Caco-2 (cell line): ENCODE measurements at regions not wholly inside any gene's neighbourhood (a gene's known extent, or its start where the extent isn't known, plus 50 kb on each side); places are given as distances from the start of the nearest gene placed in this dataset.

Source experiments
- BruUV-seq: library from RNA; stranded (reverse); fragments of 400-500 nt; replicated peaks from 2 replicates; lab custom pipeline; 2021; lab: Mats Ljungman, UMichigan
- CTCF ChIA-PET: fragments of 300-600 bp; sonication (Branson Sonifier 250); formaldehyde crosslinking; loops from one replicate; lab custom pipeline; 2022; ENCODE audit warnings: antibody characterized with exemption; lab: Charles Lee
- POLR2A ChIA-PET: fragments of 300-600 bp; sonication (Branson Sonifier 250); formaldehyde crosslinking; loops from one replicate; lab custom pipeline; 2022; ENCODE audit warnings: antibody characterized with exemption; lab: Charles Lee
- DNase-seq, 2 experiments: peaks; one replicate each; pipeline versions ENCODE4 v3.0.0 to v3.0.0-alpha.2; 2020 to 2022
- H3K27me3 ChIP-seq: replicated peaks from 2 replicates; pipeline ENCODE4 v1.6.0; 2011; ENCODE audit warnings: low read length; ENCODE audit not compliant: control insufficient read depth, insufficient read depth
- H3K36me3 ChIP-seq: 2 replicates; pipeline ENCODE4 v1.5.1; 2011; ENCODE audit warnings: low read length; ENCODE audit not compliant: control insufficient read depth, insufficient read depth
- H3K4me1 ChIP-seq: fragments of 250-450 bp; sonication (Bioruptor Pico); 2 replicates; pipeline ENCODE4 v1.5.1; 2020; ENCODE audit warnings: mild to moderate bottlenecking
- H3K4me3 ChIP-seq: 2 replicates; pipeline ENCODE4 v1.5.1; 2011; ENCODE audit warnings: low read depth, mild to moderate bottlenecking, control low read depth, low read length
- H3K9me3 ChIP-seq: fragments of 250-450 bp; sonication (Bioruptor Pico); 2 replicates; pipeline ENCODE4 v1.5.1; 2020; ENCODE audit warnings: mild to moderate bottlenecking, moderate library complexity
- H3K27ac Mint-ChIP-seq: one replicate; pipeline ENCODE4 v1.8.0; 2022; ENCODE audit warnings: mixed read lengths; ENCODE audit not compliant: unreplicated experiment
- H3K27me3 Mint-ChIP-seq: one replicate; pipeline ENCODE4 v1.8.0; 2022; ENCODE audit warnings: mixed read lengths; ENCODE audit not compliant: insufficient read depth, unreplicated experiment
- H3K36me3 Mint-ChIP-seq: one replicate; pipeline ENCODE4 v1.8.0; 2022; ENCODE audit warnings: mild to moderate bottlenecking, mixed read lengths; ENCODE audit not compliant: insufficient read depth, unreplicated experiment
- H3K4me1 Mint-ChIP-seq: one replicate; pipeline ENCODE4 v1.8.0; 2022; ENCODE audit warnings: low read depth, mixed read lengths; ENCODE audit not compliant: unreplicated experiment
- H3K4me3 Mint-ChIP-seq: one replicate; pipeline ENCODE4 v1.8.0; 2022; ENCODE audit warnings: mild to moderate bottlenecking, moderate library complexity, mixed read lengths; ENCODE audit not compliant: unreplicated experiment
- H3K9me3 Mint-ChIP-seq: one replicate; pipeline ENCODE4 v1.8.0; 2022; ENCODE audit warnings: mixed read lengths; ENCODE audit not compliant: unreplicated experiment
- CTCF ChIP-seq, 2 experiments: fragments of 200-600 bp in 1 of 2; IDR thresholded peaks; 1 replicate in 1 of 2; 2 replicates in 1 of 2; pipeline versions ENCODE4 v1.5.1 to v1.8.0; 2011 to 2022; ENCODE audit warnings: antibody characterized with exemption in 1 of 2, control low read depth in 1 of 2, inconsistent platforms in 1 of 2, low read depth in 1 of 2, low read length in 1 of 2, mild to moderate bottlenecking in 1 of 2, moderate library complexity in 1 of 2; ENCODE audit not compliant: insufficient read depth in 1 of 2, severe bottlenecking in 1 of 2, unreplicated experiment in 1 of 2
- intact Hi-C: fragments of 100-400 bp; cut with micrococcal nuclease; formaldehyde crosslinking; loops from one replicate; pipeline ENCODE4 v1.10.0; 2022; ENCODE audit not compliant: unreplicated experiment

GRCh38 chrX:26026179-26026578 is 112.0 kb upstream of the MAGEB18 start:
- Mint-ChIP-seq H3K27ac (no peak overlapping the region), H3K27me3 (no peaks in the 10 kb centered on the region)

DNA sequence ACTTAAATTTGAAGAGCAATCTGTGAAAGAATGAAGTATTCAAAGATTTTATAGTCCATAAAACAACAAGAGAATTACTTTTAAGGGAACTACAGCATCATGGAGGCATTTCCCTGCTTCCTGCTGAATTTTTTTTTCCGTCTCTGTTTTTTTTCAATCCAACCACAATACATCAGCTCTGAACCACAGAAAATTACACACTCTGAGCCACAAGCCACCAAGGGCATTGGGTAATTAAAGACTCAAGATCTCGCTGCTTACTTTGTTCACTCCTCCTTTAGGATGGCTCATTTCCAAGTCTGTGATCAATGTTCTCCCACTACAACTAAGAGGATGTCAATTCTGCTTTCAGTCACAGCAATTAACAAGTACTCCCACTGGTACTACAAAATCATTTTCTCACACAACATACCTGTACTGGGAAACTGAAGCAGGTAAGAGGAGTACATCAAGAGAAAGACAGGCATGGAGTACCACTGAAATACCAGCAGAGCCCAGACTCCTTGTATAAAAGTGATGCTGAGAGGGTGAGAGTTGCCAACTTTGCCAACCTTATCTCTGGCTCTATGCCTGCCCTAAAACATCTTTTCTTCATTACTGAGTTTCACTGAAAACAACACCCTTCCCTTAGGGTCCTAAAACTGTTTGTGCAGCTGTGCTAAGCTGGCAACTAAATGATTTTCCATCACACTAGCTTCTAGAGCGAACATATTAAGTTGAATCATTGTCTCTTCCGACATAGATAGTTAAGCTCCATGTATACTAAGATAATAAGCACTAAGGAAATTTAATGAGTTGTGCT is 105.8 kb upstream of the MAGEB18 start:
- Histone ChIP-seq H3K4me1 (no peaks in the 10 kb centered on the region), H3K4me3 (no peak overlapping the region), H3K9me3 (no peaks in the 10 kb centered on the region), H3K36me3 (no peaks in the 10 kb centered on the region), H3K27me3 (no peaks in the 10 kb centered on the region)
- DNase-seq: no peak
- ChIA-PET CTCF (no interaction called here), POLR2A (no interaction called here)
- no peak for TF ChIP-seq CTCF (IDR thresholded peaks at IDR 0.05; ENCODE audit: insufficient read depth in 1 of 2, low read depth in 1 of 2, low read length in 1 of 2, severe bottlenecking in 1 of 2, unreplicated experiment in 1 of 2)
- H3K9me3 Mint-ChIP-seq: no peaks in the 10 kb centered on the region
- H3K27me3 Mint-ChIP-seq: no peaks in the 10 kb centered on the region
- no peak overlapping the region for H3K27ac Mint-ChIP-seq
- H3K36me3 Mint-ChIP-seq: no peaks in the 10 kb centered on the region
- H3K4me3 Mint-ChIP-seq: no peak overlapping the region
- H3K4me1 Mint-ChIP-seq: no peaks in the 10 kb centered on the region
- intact Hi-C loops: no loop called here
- no TSS peak for BruUV-seq

More at GRCh38 chrX:26026179-26026578, 112.0 kb upstream of the MAGEB18 start:
- Histone ChIP-seq H3K4me3 (no peak overlapping the region), H3K36me3 (no peaks in the 10 kb centered on the region), H3K27me3 (no peaks in the 10 kb centered on the region), H3K4me1 (no peaks in the 10 kb centered on the region), H3K9me3 (no peaks in the 10 kb centered on the region)
- ChIA-PET CTCF (no interaction called here), POLR2A (no interaction called here)
- intact Hi-C loops: no loop called here
- Mint-ChIP-seq H3K36me3 (no peaks in the 10 kb centered on the region), H3K4me3 (no peak overlapping the region), H3K9me3 (no peaks in the 10 kb centered on the region), H3K4me1 (no peaks in the 10 kb centered on the region)
- DNase-seq: no peak
- BruUV-seq: no TSS peak
- no peak for TF ChIP-seq CTCF (IDR thresholded peaks at IDR 0.05; ENCODE audit: insufficient read depth in 1 of 2, low read depth in 1 of 2, low read length in 1 of 2, severe bottlenecking in 1 of 2, unreplicated experiment in 1 of 2)

GRCh38 chrX:26037367-26037766 is 100.8 kb upstream of the MAGEB18 start:
- ChIA-PET POLR2A (no interaction called here), CTCF (no interaction called here)
- Histone ChIP-seq H3K9me3 (no peaks in the 10 kb centered on the region), H3K4me1 (no peaks in the 10 kb centered on the region), H3K27me3 (no peaks in the 10 kb centered on the region), H3K36me3 (no peaks in the 10 kb centered on the region), H3K4me3 (no peak overlapping the region)
- Mint-ChIP-seq H3K9me3 (no peaks in the 10 kb centered on the region), H3K27me3 (no peaks in the 10 kb centered on the region), H3K4me3 (no peak overlapping the region), H3K27ac (no peak overlapping the region), H3K36me3 (no peaks in the 10 kb centered on the region), H3K4me1 (no peaks in the 10 kb centered on the region)
- intact Hi-C loops: no loop called here
- no peak for DNase-seq
- TF ChIP-seq CTCF (IDR thresholded peaks at IDR 0.05; ENCODE audit: insufficient read depth in 1 of 2, low read depth in 1 of 2, low read length in 1 of 2, severe bottlenecking in 1 of 2, unreplicated experiment in 1 of 2): no peak
- BruUV-seq: no TSS peak
